ENCODE measurements at regions not wholly inside any gene's neighbourhood (a gene's known extent, or its start where the extent isn't known, plus 50 kb on each side); places are given as distances from the start of the nearest gene placed in this dataset.

- Histone ChIP-seq H3K4me1 (no peaks in the 10 kb centered on the region), H3K36me3 (replicated peaks in 1 of 2; ENCODE audit: insufficient read depth in 1 of 2, low read depth in 2 of 2) (no peaks in the 10 kb centered on the region), H3K27me3 (no peaks in the 10 kb centered on the region), H3K4me3 (no peak overlapping the region), H3K27ac (no peak overlapping the region), H3K9me3 (no peaks in the 10 kb centered on the region)
- no peak for DNase-seq
- ATAC-seq, result no peak
- intact Hi-C loops (cut with DNase I), result no loop called here
- 66% methylated on average over 7 of the region's 7 CpGs for WGBS, 2 donors
- TF ChIP-seq, protein P1, sequence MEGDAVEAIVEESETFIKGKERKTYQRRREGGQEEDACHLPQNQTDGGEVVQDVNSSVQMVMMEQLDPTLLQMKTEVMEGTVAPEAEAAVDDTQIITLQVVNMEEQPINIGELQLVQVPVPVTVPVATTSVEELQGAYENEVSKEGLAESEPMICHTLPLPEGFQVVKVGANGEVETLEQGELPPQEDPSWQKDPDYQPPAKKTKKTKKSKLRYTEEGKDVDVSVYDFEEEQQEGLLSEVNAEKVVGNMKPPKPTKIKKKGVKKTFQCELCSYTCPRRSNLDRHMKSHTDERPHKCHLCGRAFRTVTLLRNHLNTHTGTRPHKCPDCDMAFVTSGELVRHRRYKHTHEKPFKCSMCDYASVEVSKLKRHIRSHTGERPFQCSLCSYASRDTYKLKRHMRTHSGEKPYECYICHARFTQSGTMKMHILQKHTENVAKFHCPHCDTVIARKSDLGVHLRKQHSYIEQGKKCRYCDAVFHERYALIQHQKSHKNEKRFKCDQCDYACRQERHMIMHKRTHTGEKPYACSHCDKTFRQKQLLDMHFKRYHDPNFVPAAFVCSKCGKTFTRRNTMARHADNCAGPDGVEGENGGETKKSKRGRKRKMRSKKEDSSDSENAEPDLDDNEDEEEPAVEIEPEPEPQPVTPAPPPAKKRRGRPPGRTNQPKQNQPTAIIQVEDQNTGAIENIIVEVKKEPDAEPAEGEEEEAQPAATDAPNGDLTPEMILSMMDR (IDR thresholded peaks at IDR 0.05), result no peak
- no peak for TF ChIP-seq POLR2A (IDR thresholded peaks at IDR 0.05)
These were observed 530.6 kb downstream of the CCDC85A start for GRCh38 chr2:56714400-56714799.

DNA sequence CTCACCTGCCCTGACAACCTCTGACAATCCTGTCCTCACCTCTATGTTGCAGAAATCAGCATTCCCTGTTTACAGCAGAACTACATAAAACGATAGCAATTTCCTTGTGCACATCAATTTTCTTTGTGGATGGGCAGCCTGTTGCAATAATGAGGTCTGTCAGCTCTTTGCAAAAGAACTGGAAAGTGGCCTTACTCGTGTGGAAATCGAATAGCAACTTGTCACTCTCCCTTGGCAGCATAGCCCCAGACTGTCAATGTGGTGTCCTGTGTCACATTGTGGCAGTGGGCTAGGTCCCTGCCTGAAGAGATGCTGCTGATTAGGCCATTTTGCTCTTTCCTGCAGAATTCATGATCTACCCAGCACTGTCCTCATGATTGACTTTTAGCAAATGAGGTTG is 531.9 kb downstream of the CCDC85A start:
- Histone ChIP-seq H3K9me3 (no peaks in the 10 kb centered on the region), H3K27ac (no peak overlapping the region), H3K27me3 (no peaks in the 10 kb centered on the region), H3K4me3 (no peak overlapping the region), H3K4me1 (no peaks in the 10 kb centered on the region), H3K36me3 (replicated peaks in 1 of 2; ENCODE audit: insufficient read depth in 1 of 2, low read depth in 2 of 2) (no peaks in the 10 kb centered on the region)
- TF ChIP-seq, protein P1 (IDR thresholded peaks at IDR 0.05), result no peak
- no peak for TF ChIP-seq POLR2A (IDR thresholded peaks at IDR 0.05)
- DNase-seq (no peak), ATAC-seq (no peak)
- 23 to 33% methylated on average over 3 of the region's 3 CpGs for WGBS, 2 donors
- intact Hi-C loops (cut with DNase I), result no loop called here

- no peaks in the 10 kb centered on the region for H3K4me1 ChIP-seq
- no peak overlapping the region for H3K27ac ChIP-seq
- no peak for TF ChIP-seq POLR2A (IDR thresholded peaks at IDR 0.05)
- TF ChIP-seq, protein P1 (IDR thresholded peaks at IDR 0.05), result no peak
- DNase-seq, result no peak
- no peak for ATAC-seq
- H3K4me3 ChIP-seq, result no peak overlapping the region
- no peaks in the 10 kb centered on the region for H3K9me3 ChIP-seq
- intact Hi-C loops (cut with DNase I), result no loop called here
- 66 to 76% methylated on average over 4 of the region's 4 CpGs for WGBS, 2 donors
- no peaks in the 10 kb centered on the region for H3K27me3 ChIP-seq
- no peaks in the 10 kb centered on the region for H3K36me3 ChIP-seq (replicated peaks in 1 of 2; ENCODE audit: insufficient read depth in 1 of 2, low read depth in 2 of 2)
These were observed 534.6 kb downstream of the CCDC85A start for GRCh38 chr2:56718413-56718812.

DNA sequence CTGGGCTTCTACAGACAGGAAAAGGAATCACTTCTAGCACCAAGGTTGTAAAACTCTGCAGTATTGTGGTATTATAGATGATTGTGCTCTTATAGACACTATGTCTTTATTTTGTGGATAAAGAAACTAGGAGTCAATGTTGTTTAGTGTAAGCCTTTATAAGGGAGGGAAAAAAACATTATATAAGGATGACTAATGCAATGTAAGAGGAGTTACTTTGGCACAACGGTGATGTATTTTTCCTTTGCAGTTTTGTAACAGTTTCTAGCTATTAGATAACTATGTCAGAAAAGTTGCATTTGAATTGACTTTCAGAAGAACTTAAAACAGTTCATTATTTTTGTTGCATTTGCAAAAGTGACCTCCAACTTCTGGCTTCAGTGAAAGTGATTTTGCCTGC is 545.4 kb downstream of the CCDC85A start:
- intact Hi-C loops (cut with DNase I), result no loop called here
- DNase-seq, result no peak
- ATAC-seq, result no peak
- Histone ChIP-seq H3K9me3 (no peaks in the 10 kb centered on the region), H3K4me1 (no peaks in the 10 kb centered on the region), H3K4me3 (no peak overlapping the region), H3K36me3 (replicated peaks in 1 of 2; ENCODE audit: insufficient read depth in 1 of 2, low read depth in 2 of 2) (no peaks in the 10 kb centered on the region), H3K27me3 (no peaks in the 10 kb centered on the region), H3K27ac (no peak overlapping the region)
- TF ChIP-seq, protein P1 (IDR thresholded peaks at IDR 0.05), result no peak
- TF ChIP-seq POLR2A (IDR thresholded peaks at IDR 0.05), result no peak
- 37 to 64% methylated on average over 1 of the region's 1 CpG for WGBS, 2 donors

- Histone ChIP-seq H3K36me3 (replicated peaks in 1 of 2; ENCODE audit: insufficient read depth in 1 of 2, low read depth in 2 of 2) (no peaks in the 10 kb centered on the region), H3K9me3 (no peaks in the 10 kb centered on the region), H3K27ac (no peak overlapping the region), H3K27me3 (no peaks in the 10 kb centered on the region), H3K4me3 (no peak overlapping the region), H3K4me1 (no peaks in the 10 kb centered on the region)
- TF ChIP-seq, protein P1 (IDR thresholded peaks at IDR 0.05), result no peak
- no peak for TF ChIP-seq POLR2A (IDR thresholded peaks at IDR 0.05)
- ATAC-seq (no peak), DNase-seq (no peak)
- WGBS, 2 donors, result 57 to 60% methylated on average over 2 of the region's 2 CpGs
- intact Hi-C loops (cut with DNase I), result no loop called here
These were observed 549.2 kb downstream of the CCDC85A start for GRCh38 chr2:56732946-56733345.
